ENCODE measurements at regions not wholly inside any gene's neighbourhood (a gene's known extent, or its start where the extent isn't known, plus 50 kb on each side); places are given as distances from the start of the nearest gene placed in this dataset.

GRCh38 chr4:141340458-141340857 is 119.8 kb downstream of the ZNF330 start:
- H4K20me1 ChIP-seq (ENCODE audit: insufficient read depth, low read length): no peaks in the 10 kb centered on the region
- no peaks in the 10 kb centered on the region for H3K4me1 ChIP-seq (ENCODE audit: insufficient read depth, low read length)
- H3K27me3 ChIP-seq (ENCODE audit: insufficient read depth, low read length): no peaks in the 10 kb centered on the region
- no peaks in the 10 kb centered on the region for H3K79me2 ChIP-seq (ENCODE audit: insufficient read depth, low read length)
- H2AFZ ChIP-seq (ENCODE audit: low read length): no peak overlapping the region
- no peak for DNase-seq (ENCODE audit: insufficient read length, low spot score, missing footprints)
- no peak overlapping the region for H3K27ac ChIP-seq (ENCODE audit: low read depth, low read length)
- TF ChIP-seq CTCF (IDR thresholded peaks at IDR 0.05; ENCODE audit: extremely low read depth, low read depth, low read length): no peak
- H3K36me3 ChIP-seq (ENCODE audit: insufficient read depth, low read length): no peaks in the 10 kb centered on the region
- no peak overlapping the region for H3K4me2 ChIP-seq (ENCODE audit: insufficient read depth, low read length)
- H3K4me3 ChIP-seq (ENCODE audit: insufficient read depth, low read length): no peak overlapping the region
- H3K9me3 ChIP-seq (ENCODE audit: low read depth, low read length): no peaks in the 10 kb centered on the region

- H3K4me1 ChIP-seq (ENCODE audit: insufficient read depth, low read length): peaks cover 7% of the 10 kb centered on the region
- no peak overlapping the region for H3K4me3 ChIP-seq (ENCODE audit: insufficient read depth, low read length)
- H3K9me3 ChIP-seq (ENCODE audit: low read depth, low read length): no peaks in the 10 kb centered on the region
- H3K36me3 ChIP-seq (ENCODE audit: insufficient read depth, low read length): no peaks in the 10 kb centered on the region
- no peak overlapping the region for H3K4me2 ChIP-seq (ENCODE audit: insufficient read depth, low read length)
- DNase-seq (ENCODE audit: insufficient read length, low spot score, missing footprints): no peak
- no peak overlapping the region for H2AFZ ChIP-seq (ENCODE audit: low read length)
- H4K20me1 ChIP-seq (ENCODE audit: insufficient read depth, low read length): no peaks in the 10 kb centered on the region
- no peaks in the 10 kb centered on the region for H3K27me3 ChIP-seq (ENCODE audit: insufficient read depth, low read length)
- peak; percentile 63 for TF ChIP-seq CTCF (IDR thresholded peaks at IDR 0.05; ENCODE audit: extremely low read depth, low read depth, low read length)
- H3K79me2 ChIP-seq (ENCODE audit: insufficient read depth, low read length): no peaks in the 10 kb centered on the region
- no peak overlapping the region for H3K27ac ChIP-seq (ENCODE audit: low read depth, low read length)
Measured at GRCh38 chr4:141346144-141346543, 125.4 kb downstream of the ZNF330 start.

GRCh38 chr4:141347684-141348083 is 127.0 kb downstream of the ZNF330 start:
- Histone ChIP-seq H3K9me3 (ENCODE audit: low read depth, low read length) (no peaks in the 10 kb centered on the region), H3K4me1 (ENCODE audit: insufficient read depth, low read length) (peaks cover 11% of the 10 kb centered on the region), H2AFZ (ENCODE audit: low read length) (no peak overlapping the region), H4K20me1 (ENCODE audit: insufficient read depth, low read length) (no peaks in the 10 kb centered on the region), H3K27ac (ENCODE audit: low read depth, low read length) (no peak overlapping the region), H3K36me3 (ENCODE audit: insufficient read depth, low read length) (no peaks in the 10 kb centered on the region), H3K4me3 (ENCODE audit: insufficient read depth, low read length) (no peak overlapping the region), H3K79me2 (ENCODE audit: insufficient read depth, low read length) (no peaks in the 10 kb centered on the region), H3K4me2 (ENCODE audit: insufficient read depth, low read length) (no peak overlapping the region), H3K27me3 (ENCODE audit: insufficient read depth, low read length) (no peaks in the 10 kb centered on the region)
- DNase-seq (ENCODE audit: insufficient read length, low spot score, missing footprints): no peak
- TF ChIP-seq CTCF (IDR thresholded peaks at IDR 0.05; ENCODE audit: extremely low read depth, low read depth, low read length): no peak

GRCh38 chr4:141348125-141348524 is 127.4 kb downstream of the ZNF330 start:
- Histone ChIP-seq H3K9me3 (ENCODE audit: low read depth, low read length) (no peaks in the 10 kb centered on the region), H3K79me2 (ENCODE audit: insufficient read depth, low read length) (no peaks in the 10 kb centered on the region), H2AFZ (ENCODE audit: low read length) (peak overlapping the region; percentile 58), H3K27me3 (ENCODE audit: insufficient read depth, low read length) (no peaks in the 10 kb centered on the region), H3K27ac (ENCODE audit: low read depth, low read length) (no peak overlapping the region), H3K4me3 (ENCODE audit: insufficient read depth, low read length) (no peak overlapping the region), H3K4me1 (ENCODE audit: insufficient read depth, low read length) (peaks cover 15% of the 10 kb centered on the region), H3K36me3 (ENCODE audit: insufficient read depth, low read length) (no peaks in the 10 kb centered on the region), H3K4me2 (ENCODE audit: insufficient read depth, low read length) (no peak overlapping the region), H4K20me1 (ENCODE audit: insufficient read depth, low read length) (no peaks in the 10 kb centered on the region)
- no peak for DNase-seq (ENCODE audit: insufficient read length, low spot score, missing footprints)
- TF ChIP-seq CTCF (IDR thresholded peaks at IDR 0.05; ENCODE audit: extremely low read depth, low read depth, low read length): no peak
